IMR-90 (cell line): ENCODE measurements at regions not wholly inside any gene's neighbourhood (a gene's known extent, or its start where the extent isn't known, plus 50 kb on each side); places are given as distances from the start of the nearest gene placed in this dataset.

ENCODE experiments used
- ATAC-seq: fragments of 200-7000 bp; cut with Tn5 transposase; 2 replicates; pipeline ENCODE4 v1.9.1; 2020; ENCODE audit warnings: low read depth, mild to moderate bottlenecking, moderate library complexity
- BruUV-seq: library from RNA; stranded (reverse); fragments of 400-500 nt; replicated peaks from 2 replicates; lab custom pipeline; 2021; lab: Mats Ljungman, UMichigan
- CTCF ChIA-PET: fragments of 300-600 bp; formaldehyde crosslinking; extraction: SDS; loops from one replicate; lab custom pipeline; 2021; ENCODE audit warnings: antibody characterized with exemption; lab: Yijun Ruan, JAX
- POLR2A ChIA-PET: fragments of 300-600 bp; sonication (Branson Sonifier 250); formaldehyde crosslinking; loops from one replicate; lab custom pipeline; 2022; ENCODE audit warnings: antibody characterized with exemption; ENCODE audit not compliant: unreplicated experiment; lab: Charles Lee
- DNase-seq: peaks from one replicate; pipeline ENCODE4 v3.0.0; 2013
- H2AFZ ChIP-seq: replicated peaks from 2 replicates; pipeline ENCODE3; 2013; ENCODE audit warnings: low read length, mild to moderate bottlenecking; ENCODE audit not compliant: poor library complexity
- H2AK5ac ChIP-seq: 2 replicates; pipeline ENCODE4 v1.6.1; 2013; ENCODE audit warnings: low read depth, low read length, inconsistent platforms
- H2AK9ac ChIP-seq: replicated peaks from 2 replicates; pipeline ENCODE3; 2013; ENCODE audit warnings: mild to moderate bottlenecking, low read depth, low read length, moderate library complexity; ENCODE audit not compliant: poor library complexity
- H2BK120ac ChIP-seq: 2 replicates; pipeline ENCODE4 v1.6.1; 2013; ENCODE audit warnings: low read depth, low read length, inconsistent platforms
- H2BK15ac ChIP-seq: 3 replicates; pipeline ENCODE4 v1.6.1; 2013; ENCODE audit warnings: low read depth, low read length, inconsistent platforms
- H2BK20ac ChIP-seq: 2 replicates; pipeline ENCODE4 v1.6.1; 2013; ENCODE audit warnings: low read depth, mild to moderate bottlenecking, inconsistent platforms, low read length, moderate library complexity
- H2BK5ac ChIP-seq: 2 replicates; pipeline ENCODE4 v1.6.1; 2013; ENCODE audit warnings: mild to moderate bottlenecking, low read depth, low read length, inconsistent platforms; ENCODE audit not compliant: poor library complexity, severe bottlenecking
- H3K14ac ChIP-seq: replicated peaks from 2 replicates; pipeline ENCODE4 v1.6.1; 2013; ENCODE audit warnings: low read depth, low read length, inconsistent platforms
- H3K18ac ChIP-seq: 2 replicates; pipeline ENCODE4 v1.6.1; 2013; ENCODE audit warnings: low read depth, low read length, control low read depth
- H3K23ac ChIP-seq: 2 replicates; pipeline ENCODE4 v1.6.1; 2013; ENCODE audit warnings: low read depth, low read length, inconsistent platforms
- H3K27ac ChIP-seq: 2 replicates; pipeline ENCODE4 v1.5.1; 2013; ENCODE audit warnings: mild to moderate bottlenecking, control low read depth, low read length; ENCODE audit not compliant: insufficient read depth
- H3K27me3 ChIP-seq: 2 replicates; pipeline ENCODE4 v1.6.1; 2013; ENCODE audit warnings: low read length; ENCODE audit not compliant: control insufficient read depth, insufficient read depth
- H3K36me3 ChIP-seq: 2 replicates; pipeline ENCODE4 v1.6.1; 2013; ENCODE audit warnings: low read length, mixed read lengths; ENCODE audit not compliant: control insufficient read depth, insufficient read depth
- H3K4ac ChIP-seq: 2 replicates; pipeline ENCODE4 v1.6.1; 2013; ENCODE audit warnings: low read depth, low read length, inconsistent platforms
- H3K4me1 ChIP-seq: 2 replicates; pipeline ENCODE4 v1.6.1; 2013; ENCODE audit warnings: low read length, mixed read lengths; ENCODE audit not compliant: control insufficient read depth, insufficient read depth
- H3K4me2 ChIP-seq: 2 replicates; pipeline ENCODE4 v1.6.1; 2013; ENCODE audit warnings: low read depth, mild to moderate bottlenecking, control low read depth, low read length, moderate library complexity
- H3K4me3 ChIP-seq: 2 replicates; pipeline ENCODE4 v1.5.1; 2013; ENCODE audit warnings: low read depth, mild to moderate bottlenecking, control low read depth, low read length, moderate library complexity; ENCODE audit not compliant: insufficient read depth
- H3K56ac ChIP-seq: 2 replicates; pipeline ENCODE4 v1.6.1; 2013; ENCODE audit warnings: low read length, inconsistent platforms; ENCODE audit not compliant: insufficient read depth; ENCODE audit errors: extremely low read depth
- H3K79me1 ChIP-seq, 2 experiments: 2 replicates each; pipeline ENCODE4 v1.6.1; 2013; ENCODE audit warnings: low read length in 2 of 2, inconsistent platforms in 1 of 2, low read depth in 1 of 2
- H3K9ac ChIP-seq: 2 replicates; pipeline ENCODE4 v1.6.1; 2013; ENCODE audit warnings: low read depth, low read length, control low read depth
- H3K9me1 ChIP-seq: 2 replicates; pipeline ENCODE4 v1.6.1; 2013; ENCODE audit warnings: low read length, inconsistent platforms; ENCODE audit not compliant: insufficient read depth
- H3K9me3 ChIP-seq: 2 replicates; pipeline ENCODE4 v1.6.1; 2013; ENCODE audit warnings: low read length; ENCODE audit not compliant: control insufficient read depth, insufficient read depth
- H4K20me1 ChIP-seq: 2 replicates; pipeline ENCODE4 v1.6.1; 2013; ENCODE audit warnings: low read length, inconsistent platforms; ENCODE audit not compliant: insufficient read depth
- H4K5ac ChIP-seq: 2 replicates; pipeline ENCODE4 v1.6.1; 2013; ENCODE audit warnings: mild to moderate bottlenecking, low read depth, low read length, control low read depth
- H4K8ac ChIP-seq, 2 experiments: 2 replicates each; pipeline ENCODE4 v1.6.1; 2013; ENCODE audit warnings: low read depth in 2 of 2, low read length in 2 of 2, control low read depth in 1 of 2, inconsistent platforms in 1 of 2
- H4K91ac ChIP-seq: 2 replicates; pipeline ENCODE4 v1.6.1; 2013; ENCODE audit warnings: low read depth, low read length, inconsistent platforms; ENCODE audit not compliant: insufficient read depth
- BHLHE40 ChIP-seq: fragments of 150-350 bp; IDR thresholded peaks from 2 replicates; pipeline ENCODE4 v1.6.1; 2016; ENCODE audit warnings: mild to moderate bottlenecking, low read depth, low read length
- CEBPB ChIP-seq: IDR thresholded peaks from 2 replicates; pipeline ENCODE4 v1.6.1; 2012; ENCODE audit warnings: low read depth, low read length, improper control_type of control experiment
- CHD1 ChIP-seq: IDR thresholded peaks from 2 replicates; pipeline ENCODE4 v1.6.1; 2012; ENCODE audit warnings: low read depth, low read length, improper control_type of control experiment
- FOS ChIP-seq: fragments of 150-350 bp; IDR thresholded peaks from 2 replicates; pipeline ENCODE4 v1.6.1; 2016; ENCODE audit warnings: low read depth, low read length
- MAFK ChIP-seq: IDR thresholded peaks from 2 replicates; pipeline ENCODE4 v1.6.1; 2012; ENCODE audit warnings: low read depth, low read length, improper control_type of control experiment
- MAZ ChIP-seq: IDR thresholded peaks from 2 replicates; pipeline ENCODE4 v1.6.1; 2012; ENCODE audit warnings: low read depth, mild to moderate bottlenecking, low read length, improper control_type of control experiment, moderate library complexity, borderline replicate concordance
- MXI1 ChIP-seq: IDR thresholded peaks from 2 replicates; pipeline ENCODE4 v1.6.1; 2012; ENCODE audit warnings: low read depth, mild to moderate bottlenecking, low read length, moderate library complexity, borderline replicate concordance
- NFE2L2 ChIP-seq: fragments of 150-350 bp; IDR thresholded peaks from 2 replicates; pipeline ENCODE4 v1.6.1; 2016; ENCODE audit warnings: low read depth, mild to moderate bottlenecking, low read length
- POLR2A ChIP-seq: IDR thresholded peaks from 2 replicates; pipeline ENCODE4 v1.6.1; 2012; ENCODE audit warnings: mild to moderate bottlenecking, low read depth, low read length
- RAD21 ChIP-seq: IDR thresholded peaks from 2 replicates; pipeline ENCODE4 v1.6.1; 2012; ENCODE audit warnings: low read length, improper control_type of control experiment
- SMC3 ChIP-seq: fragments of 150-350 bp; IDR thresholded peaks from 2 replicates; pipeline ENCODE4 v1.6.1; 2016; ENCODE audit warnings: low read depth, mild to moderate bottlenecking, antibody characterized with exemption, low read length, moderate library complexity
- USF2 ChIP-seq: fragments of 150-350 bp; IDR thresholded peaks from 2 replicates; pipeline ENCODE4 v1.6.1; 2017; ENCODE audit warnings: mild to moderate bottlenecking, antibody characterized with exemption, low read length, low read depth
- WGBS, 2 experiments: methylation state at CpG; one replicate each; pipeline versions ENCODE4 v1.1.5 to v1.1.7; 2013; ENCODE audit warnings: missing lambda C conversion rate in 2 of 2; ENCODE audit not compliant: insufficient read length in 1 of 2; ENCODE audit errors: extremely low coverage in 2 of 2; 5-methylcytosine and 5-hydroxymethylcytosine counted together
- dilution Hi-C: fragments of 300-500 bp; cut with HindIII; formaldehyde crosslinking; loops from one replicate; pipeline ENCODE4 v1.14.3; 2018; ENCODE audit warnings: low sequenced_read_pairs; ENCODE audit not compliant: unreplicated experiment
- in situ Hi-C: fragments of 300-500 bp; cut with MboI; formaldehyde crosslinking; loops from 3 replicates; pipeline ENCODE4 v1.14.3; 2019; ENCODE audit warnings: low sequenced_read_pairs, inconsistent platforms, mixed read lengths
- intact Hi-C: fragments of 100-400 bp; cut with micrococcal nuclease; formaldehyde crosslinking; loops from 2 replicates; pipeline ENCODE4 v1.10.0; 2022
- TF ChIP-seq, protein P1 (sequence below): fragments of 150-350 bp; IDR thresholded peaks from 2 replicates; pipeline ENCODE4 v1.6.1; 2016; ENCODE audit warnings: low read depth, mild to moderate bottlenecking, low read length, moderate library complexity, borderline replicate concordance
- TF ChIP-seq, protein P2 (sequence below): conservative IDR thresholded peaks from 2 replicates; pipeline ENCODE4 v1.5.1; 2012; ENCODE audit warnings: mild to moderate bottlenecking, low read depth, low read length, improper control_type of control experiment

DNA sequence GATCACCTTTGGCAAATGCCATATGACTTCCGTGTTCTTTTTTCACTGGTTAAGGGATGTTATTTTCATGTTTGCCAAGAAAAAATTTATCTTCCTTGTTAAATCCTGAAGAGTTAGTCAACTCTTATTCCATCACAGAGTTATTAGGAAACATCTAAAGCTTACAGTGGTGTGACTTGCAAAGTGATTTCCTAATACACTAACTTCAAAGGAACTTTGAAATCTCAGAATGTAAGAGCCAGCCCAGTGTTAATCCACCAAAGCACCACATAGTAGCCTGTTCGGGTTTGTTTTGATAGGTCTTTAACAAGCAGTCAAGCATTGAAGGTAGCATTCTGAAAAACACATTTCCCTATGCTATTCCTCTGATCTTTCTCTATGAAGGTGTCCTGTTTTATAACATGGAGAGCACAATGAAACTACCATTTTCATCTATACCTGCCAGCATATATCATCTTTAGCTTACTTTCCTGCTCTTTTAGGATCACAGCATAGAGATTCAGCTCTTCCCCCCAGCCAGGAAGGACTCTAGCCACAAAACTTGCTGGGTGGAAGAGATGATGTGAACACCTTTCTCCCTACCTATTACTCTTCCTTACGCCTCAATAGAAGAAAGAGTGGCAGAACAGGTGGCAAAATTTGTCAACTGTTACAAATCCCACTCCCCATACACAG is 82.4 kb upstream of the MAGI3 start:
- H2BK5ac ChIP-seq = no peak overlapping the region
- no peak overlapping the region for H2BK120ac ChIP-seq
- ATAC-seq = peak; percentile 46; the same call in 1 of the 2 replicates
- no peak overlapping the region for H2AK5ac ChIP-seq
- no peak overlapping the region for H3K27ac ChIP-seq
- no peaks in the 10 kb centered on the region for H3K36me3 ChIP-seq
- CTCF ChIA-PET = no interaction called here
- H3K9me1 ChIP-seq = no peaks in the 10 kb centered on the region
- TF ChIP-seq MAFK (no peak), BHLHE40 (no peak), NFE2L2 (no peak), MXI1 (no peak), RAD21 (no peak), CHD1 (no peak), SMC3 (no peak), FOS (no peak), POLR2A (no peak), MAZ (no peak), CEBPB (no peak), USF2 (no peak)
- TF ChIP-seq, protein P1, sequence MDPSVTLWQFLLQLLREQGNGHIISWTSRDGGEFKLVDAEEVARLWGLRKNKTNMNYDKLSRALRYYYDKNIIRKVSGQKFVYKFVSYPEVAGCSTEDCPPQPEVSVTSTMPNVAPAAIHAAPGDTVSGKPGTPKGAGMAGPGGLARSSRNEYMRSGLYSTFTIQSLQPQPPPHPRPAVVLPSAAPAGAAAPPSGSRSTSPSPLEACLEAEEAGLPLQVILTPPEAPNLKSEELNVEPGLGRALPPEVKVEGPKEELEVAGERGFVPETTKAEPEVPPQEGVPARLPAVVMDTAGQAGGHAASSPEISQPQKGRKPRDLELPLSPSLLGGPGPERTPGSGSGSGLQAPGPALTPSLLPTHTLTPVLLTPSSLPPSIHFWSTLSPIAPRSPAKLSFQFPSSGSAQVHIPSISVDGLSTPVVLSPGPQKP = no peak
- TF ChIP-seq, protein P2, sequence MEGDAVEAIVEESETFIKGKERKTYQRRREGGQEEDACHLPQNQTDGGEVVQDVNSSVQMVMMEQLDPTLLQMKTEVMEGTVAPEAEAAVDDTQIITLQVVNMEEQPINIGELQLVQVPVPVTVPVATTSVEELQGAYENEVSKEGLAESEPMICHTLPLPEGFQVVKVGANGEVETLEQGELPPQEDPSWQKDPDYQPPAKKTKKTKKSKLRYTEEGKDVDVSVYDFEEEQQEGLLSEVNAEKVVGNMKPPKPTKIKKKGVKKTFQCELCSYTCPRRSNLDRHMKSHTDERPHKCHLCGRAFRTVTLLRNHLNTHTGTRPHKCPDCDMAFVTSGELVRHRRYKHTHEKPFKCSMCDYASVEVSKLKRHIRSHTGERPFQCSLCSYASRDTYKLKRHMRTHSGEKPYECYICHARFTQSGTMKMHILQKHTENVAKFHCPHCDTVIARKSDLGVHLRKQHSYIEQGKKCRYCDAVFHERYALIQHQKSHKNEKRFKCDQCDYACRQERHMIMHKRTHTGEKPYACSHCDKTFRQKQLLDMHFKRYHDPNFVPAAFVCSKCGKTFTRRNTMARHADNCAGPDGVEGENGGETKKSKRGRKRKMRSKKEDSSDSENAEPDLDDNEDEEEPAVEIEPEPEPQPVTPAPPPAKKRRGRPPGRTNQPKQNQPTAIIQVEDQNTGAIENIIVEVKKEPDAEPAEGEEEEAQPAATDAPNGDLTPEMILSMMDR = no peak
- no peaks in the 10 kb centered on the region for H3K4me1 ChIP-seq
- H3K9me3 ChIP-seq = no peaks in the 10 kb centered on the region
- no CpG with 5 or more reads among the region's 3 CpGs for WGBS, 2 experiments
- H3K4ac ChIP-seq = no peak overlapping the region
- POLR2A ChIA-PET = no interaction called here
- no peak overlapping the region for H3K4me3 ChIP-seq
- no peak overlapping the region for H2AK9ac ChIP-seq
- no TSS peak for BruUV-seq
- no peaks in the 10 kb centered on the region for H3K79me1 ChIP-seq
- no peaks in the 10 kb centered on the region for H3K27me3 ChIP-seq
- H2AFZ ChIP-seq = no peak overlapping the region
- H3K18ac ChIP-seq = no peak overlapping the region
- no peak overlapping the region for H4K8ac ChIP-seq
- H4K20me1 ChIP-seq = no peaks in the 10 kb centered on the region
- in situ Hi-C loops = no loop called here
- intact Hi-C loops = no loop called here
- no peak overlapping the region for H3K23ac ChIP-seq
- no peak overlapping the region for H4K5ac ChIP-seq
- H3K4me2 ChIP-seq = no peak overlapping the region
- no peak overlapping the region for H2BK20ac ChIP-seq
- no peak overlapping the region for H3K14ac ChIP-seq
- dilution Hi-C loops = no loop called here
- H3K56ac ChIP-seq = no peak overlapping the region
- H2BK15ac ChIP-seq = no peak overlapping the region
- H4K91ac ChIP-seq = no peak overlapping the region
- peak; percentile 28 for DNase-seq
- no peak overlapping the region for H3K9ac ChIP-seq
